ENCODE measurements at regions not wholly inside any gene's neighbourhood (a gene's known extent, or its start where the extent isn't known, plus 50 kb on each side); places are given as distances from the start of the nearest gene placed in this dataset.
"Not testable (repeated sequence)": the region's sequence is repeated elsewhere in the genome, so short reads cannot be mapped to it uniquely, and the experiment has no call there.

DNA sequence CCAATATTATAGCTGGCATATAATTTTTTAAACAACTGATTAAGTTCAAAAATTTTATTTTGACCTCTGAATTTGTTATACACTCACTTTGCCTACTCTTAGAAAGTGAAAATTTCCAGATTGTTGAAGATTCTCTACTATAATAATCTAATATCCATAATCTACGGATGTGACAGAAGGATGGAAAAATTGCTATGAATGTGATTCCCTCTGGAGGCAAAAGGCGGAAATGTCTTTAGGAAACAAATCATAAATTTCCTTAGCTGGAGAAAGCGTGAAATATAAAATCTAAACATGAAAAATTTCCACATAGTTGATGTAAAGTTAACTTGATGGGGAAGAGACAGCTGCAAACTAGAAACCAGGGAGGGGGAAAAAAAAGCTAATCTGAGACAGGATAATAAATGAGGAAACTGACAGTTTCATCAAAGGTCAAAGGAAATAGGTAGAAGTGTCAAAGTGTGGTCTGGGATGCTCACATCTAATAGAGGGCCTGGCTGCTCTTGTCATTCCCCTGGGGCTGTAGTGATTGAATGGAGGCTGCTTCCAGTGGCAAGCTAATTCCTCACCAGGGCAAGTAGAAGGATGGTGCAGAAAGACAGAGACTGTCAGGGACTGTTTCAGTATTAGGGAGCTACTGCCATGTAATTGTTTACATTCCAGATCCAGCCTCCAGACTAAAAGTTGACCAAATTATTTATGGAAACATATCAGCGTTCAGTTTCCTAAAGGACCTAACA is 264.5 kb downstream of the SDHAF3 start:
- DNase-seq = no peak

DNA sequence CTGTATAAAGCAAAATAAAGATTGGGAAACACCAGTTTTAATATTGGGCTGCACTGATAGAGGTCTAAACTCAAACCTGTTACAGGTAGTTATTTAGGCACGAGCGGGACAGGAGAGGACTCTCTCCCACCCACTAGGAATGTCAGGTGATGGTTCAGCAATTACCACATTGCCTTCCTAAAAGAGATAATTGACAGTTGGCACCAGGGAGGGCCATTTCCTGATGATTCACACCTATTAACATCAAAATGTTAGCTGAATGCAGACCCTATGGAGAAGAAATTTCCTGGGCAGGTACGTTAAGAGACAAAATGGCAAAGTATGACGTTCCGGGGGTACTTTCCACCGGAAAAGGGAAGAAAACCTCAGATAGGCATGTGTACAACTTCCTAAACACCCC is 272.6 kb downstream of the SDHAF3 start:
- no peak for DNase-seq

DNA sequence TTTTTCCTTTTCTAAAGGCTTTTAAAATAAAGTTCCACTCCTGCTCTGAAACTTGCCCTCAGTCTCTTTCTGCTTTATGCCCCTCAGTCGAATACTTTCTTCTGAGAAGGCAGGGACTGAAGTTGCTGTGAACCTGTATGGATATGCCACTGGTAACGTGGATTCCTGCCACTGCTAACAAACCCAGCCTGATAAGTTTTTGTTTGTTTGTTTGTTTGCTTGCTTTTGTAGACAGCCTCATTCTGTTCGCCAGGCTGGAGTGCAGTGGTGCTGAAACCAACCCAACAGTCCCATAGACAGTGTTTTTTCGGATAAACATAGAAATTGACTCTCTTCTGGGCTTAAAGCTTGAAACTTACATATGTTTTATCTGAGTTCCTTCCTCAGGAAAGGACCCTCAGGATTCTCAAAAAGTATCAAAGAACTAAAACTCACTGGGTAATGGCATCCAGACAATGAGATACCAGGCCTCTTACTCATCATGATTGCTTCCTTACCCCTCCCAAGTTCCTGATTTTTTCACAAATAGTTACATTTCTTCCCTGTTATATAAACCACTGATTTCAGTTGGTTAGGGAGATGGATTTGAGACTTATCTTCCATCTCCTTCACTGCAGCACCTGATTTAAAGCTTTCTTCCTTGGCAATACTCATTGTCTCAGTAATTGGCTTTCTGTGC is 273.6 kb downstream of the SDHAF3 start:
- DNase-seq = no peak

DNA sequence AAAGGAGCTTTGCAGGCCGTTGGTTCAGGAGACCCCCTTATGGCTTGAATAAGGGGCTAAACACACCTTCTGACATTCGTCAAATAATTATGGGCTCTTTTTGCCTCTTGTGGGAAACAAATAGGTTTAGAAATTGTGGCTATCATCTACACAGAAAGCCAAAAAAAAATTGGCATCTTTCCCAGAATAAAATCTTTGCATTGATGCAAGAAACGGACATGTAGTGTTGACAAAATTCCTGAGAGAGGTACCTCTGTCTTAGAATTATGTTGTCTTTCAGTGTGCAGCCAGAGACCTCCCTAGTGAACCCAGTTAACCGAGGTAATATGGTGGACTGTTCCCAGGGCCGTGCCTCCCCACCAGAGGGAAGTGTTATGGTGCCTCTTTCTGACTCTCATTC is 283.9 kb downstream of the SDHAF3 start:
- no peak for DNase-seq

DNA sequence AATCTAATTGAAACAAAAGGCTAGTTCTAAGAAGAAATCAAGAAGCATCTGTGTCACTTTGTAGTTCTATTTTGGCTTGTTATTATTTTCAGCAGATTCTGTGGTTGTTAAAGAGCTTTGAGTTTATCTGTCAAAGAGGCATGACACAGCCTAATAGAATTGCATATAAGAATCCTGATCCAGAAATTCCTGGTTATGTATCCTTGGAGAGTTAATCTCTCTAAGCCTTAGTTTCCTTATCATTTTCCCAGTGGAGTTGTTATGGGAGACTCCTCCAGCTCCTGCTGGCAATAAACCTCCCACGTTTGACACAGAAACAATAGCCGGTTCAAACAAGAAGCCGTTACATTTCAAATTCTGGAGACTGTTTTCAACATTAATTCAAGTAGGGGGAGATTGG is 288.3 kb downstream of the SDHAF3 start:
- DNase-seq = no peak

DNA sequence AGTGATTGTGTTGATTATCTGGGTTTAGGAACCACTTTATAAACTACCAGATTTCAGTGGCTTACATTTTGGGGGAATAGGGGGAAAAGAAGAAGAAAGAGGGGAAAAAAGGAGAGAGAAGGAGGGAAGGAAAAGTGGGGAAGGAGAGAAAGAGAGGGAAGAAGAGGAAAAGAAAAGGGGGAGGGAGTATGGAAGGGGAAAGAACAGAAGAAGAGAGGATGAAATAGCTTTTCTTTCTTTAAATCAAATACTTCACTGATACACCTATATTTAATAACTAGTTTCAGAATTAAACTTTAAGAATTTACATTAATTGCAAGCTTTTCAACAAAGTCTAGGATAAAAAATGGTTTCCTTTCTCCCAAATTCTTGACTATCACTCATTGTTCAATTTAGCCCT is 289.6 kb downstream of the SDHAF3 start:
- DNase-seq = no peak

DNA sequence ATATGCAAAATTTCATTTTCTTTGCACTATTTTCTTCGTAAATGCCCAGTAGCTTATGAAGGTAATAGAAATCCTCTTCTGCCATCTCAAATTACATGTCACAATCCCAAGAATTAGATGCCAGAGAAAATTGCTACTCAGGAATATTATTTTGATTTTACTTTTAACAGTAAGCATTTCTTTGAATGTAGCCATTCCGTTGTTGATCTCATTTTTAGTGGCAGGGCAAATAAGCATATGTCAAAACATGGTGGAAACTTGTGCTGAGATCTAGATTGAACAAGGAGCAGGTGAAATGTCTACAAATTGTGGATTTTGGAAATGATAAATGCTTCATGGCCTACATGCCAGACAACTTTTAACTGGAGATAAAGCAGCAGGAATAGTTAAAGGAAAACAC is 291.8 kb downstream of the SDHAF3 start:
- no peak for DNase-seq

DNA sequence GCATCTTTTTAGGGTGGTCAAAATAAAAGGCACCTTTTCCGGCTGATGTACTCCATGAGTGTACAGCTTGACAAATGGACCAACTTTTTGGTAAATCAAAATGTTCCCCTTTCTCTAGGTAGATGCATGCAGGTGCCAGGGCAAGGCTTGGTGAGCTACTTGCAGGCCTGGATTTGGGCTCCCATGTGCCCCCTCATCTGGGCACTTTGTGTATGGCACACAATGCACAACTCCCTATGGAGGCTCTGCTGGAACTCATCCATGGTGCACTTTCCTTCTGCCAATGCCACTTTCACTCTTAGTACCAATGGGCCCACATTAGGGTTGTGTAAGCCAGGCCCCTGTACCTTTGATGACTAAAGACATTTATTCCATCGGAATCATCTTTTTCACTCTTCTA is 300.8 kb downstream of the SDHAF3 start:
- DNase-seq = no peak

DNA sequence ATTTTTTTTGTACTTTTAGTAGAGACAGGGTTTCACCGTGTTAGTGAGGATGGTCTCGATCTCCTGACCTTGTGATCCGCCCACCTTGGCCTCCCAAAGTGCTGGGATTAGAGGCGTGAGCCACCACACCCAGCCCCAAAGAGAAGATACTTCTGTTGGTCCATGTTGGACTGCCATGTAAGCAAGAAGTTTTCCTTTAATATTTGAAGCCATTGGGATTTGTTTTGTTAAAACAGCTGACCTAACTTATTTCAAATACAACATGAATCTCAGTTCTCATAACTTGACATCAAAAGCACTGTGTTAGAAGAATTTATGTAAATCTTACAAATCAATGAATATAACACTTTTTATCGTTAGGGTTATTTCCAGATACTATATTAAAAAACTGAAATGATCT is 302.4 kb downstream of the SDHAF3 start:
- DNase-seq = no peak

DNA sequence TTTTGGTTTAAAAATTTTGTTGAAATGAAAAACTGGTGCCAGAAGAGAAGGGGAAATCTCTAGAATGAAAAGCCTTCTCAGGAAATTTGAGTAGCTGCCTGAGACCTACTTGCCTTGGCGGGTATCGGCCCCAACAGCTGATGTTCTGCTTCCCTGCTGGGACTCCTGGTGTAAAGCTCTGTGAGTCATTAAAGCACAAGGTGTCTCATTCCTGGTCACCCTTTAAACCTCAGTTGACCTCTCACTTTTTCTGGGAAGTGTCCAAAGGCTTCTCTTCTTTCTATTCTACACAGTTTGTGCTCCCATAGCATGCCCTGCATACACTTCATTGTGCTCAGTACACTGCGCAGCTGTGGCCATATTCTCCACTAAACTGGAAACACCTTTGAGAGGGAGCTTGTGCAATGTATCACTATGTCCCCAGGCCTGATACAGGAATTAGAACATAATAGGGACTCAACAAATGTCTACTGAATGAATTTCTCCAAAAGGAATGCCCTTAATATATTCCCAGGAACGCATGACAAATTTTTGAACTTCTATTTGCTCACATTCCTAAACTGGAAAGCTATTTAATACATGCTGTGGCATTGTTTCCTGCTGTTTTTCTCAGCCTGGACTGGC is 303.9 kb downstream of the SDHAF3 start:
- no peak for DNase-seq

DNA sequence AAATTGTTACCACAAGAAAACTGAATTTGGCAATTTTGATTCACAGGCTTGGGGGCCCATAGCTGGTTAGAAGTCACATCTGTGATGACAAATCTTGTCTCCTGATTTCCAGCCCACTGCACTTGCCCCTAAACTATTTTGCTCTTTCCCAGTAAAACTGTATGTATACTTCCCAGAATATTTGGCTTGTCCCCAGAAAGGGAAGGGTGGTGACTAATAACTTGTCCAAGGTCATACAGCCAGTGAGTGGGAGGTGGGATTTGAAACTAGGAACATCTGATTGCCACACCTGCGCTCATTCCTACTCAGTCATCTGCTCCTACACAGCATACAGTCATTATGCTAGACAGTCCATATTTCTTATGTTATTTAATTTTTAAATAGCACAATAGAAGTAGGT is 304.5 kb downstream of the SDHAF3 start:
- DNase-seq = no peak

DNA sequence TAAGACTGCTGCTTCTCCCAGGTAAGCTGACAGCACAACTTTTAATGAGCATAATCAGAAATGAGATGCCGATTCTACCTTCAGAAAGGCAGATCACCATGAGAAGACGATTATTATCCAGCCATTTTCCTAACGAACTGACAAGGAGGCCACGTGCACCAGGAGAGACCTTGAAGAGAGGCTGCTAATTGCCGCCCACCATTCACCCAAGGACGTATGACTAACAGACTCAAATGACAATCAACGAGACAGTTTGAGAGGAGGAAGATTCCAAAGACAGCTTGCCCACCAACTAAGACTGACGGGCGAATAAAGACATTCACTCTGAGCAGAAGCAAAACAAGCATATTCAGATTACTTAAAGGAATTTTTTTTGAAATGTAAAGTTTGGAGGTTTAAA is 301.9 kb upstream of the TAC1 start:
- no peak for DNase-seq

DNA sequence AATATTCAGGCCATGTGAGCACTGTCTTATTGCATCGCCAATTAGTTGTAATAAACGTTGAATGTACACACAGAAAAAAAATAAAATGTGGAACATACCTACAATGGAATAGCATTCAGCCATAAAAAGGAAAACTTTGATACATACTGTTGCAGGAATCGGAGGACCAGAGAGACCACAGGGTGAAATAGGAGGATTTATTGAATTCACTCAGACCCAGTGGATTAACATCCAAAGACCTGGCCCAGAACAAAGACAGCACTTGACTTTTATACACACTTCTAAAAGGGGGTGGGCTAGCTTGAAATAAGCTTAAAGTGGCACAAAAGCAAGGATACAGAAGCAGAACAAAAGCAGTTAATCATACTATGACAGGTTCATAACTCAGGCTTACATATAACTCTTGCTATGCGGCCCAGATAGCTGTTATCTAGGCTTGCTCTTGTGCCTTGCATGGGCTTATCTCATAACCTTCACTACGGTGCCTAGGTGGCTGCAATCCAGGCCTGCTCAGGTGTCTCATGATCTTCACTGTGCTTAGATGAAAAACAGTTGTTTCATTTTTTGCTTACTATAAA is 292.2 kb upstream of the TAC1 start:
- DNase-seq = no peak

DNA sequence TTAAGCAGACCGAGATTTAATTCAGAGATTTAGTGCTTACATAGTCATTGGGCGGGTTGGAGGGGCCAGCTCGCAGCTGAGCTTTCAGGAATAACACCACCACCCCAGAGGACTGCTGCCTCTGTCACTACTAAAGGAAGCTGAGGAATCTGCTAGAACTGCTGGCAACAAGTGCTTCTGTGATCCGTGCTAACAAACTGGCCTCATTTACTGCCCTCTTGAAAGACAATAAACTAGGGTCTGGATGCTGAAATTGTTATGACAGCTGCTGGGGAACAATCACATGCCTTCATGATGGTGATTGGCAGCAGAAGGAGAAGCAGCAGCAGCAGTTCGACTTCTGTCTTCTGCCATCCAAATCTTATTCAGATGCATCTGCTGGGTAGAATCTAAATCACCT is 285.5 kb upstream of the TAC1 start:
- no peak for DNase-seq

DNA sequence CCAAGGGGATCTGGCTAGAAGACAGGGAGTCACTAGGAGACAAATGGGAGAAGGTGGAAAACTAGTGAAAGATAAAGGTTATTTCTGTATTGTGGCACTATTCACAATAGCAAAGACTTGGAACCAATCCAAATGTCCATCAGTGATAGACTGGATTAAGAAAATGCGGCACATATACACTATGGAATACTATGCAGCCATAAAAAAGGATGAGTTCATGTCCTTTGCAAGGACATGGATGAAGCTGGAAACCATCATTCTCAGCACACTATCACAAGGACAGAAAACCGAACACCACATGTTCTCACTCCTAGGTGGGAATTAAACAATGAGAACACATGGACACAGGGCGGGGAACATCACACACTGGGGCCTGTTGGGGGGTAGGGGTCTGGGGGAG is 282.4 kb upstream of the TAC1 start:
- DNase-seq = not testable (repeated sequence)

DNA sequence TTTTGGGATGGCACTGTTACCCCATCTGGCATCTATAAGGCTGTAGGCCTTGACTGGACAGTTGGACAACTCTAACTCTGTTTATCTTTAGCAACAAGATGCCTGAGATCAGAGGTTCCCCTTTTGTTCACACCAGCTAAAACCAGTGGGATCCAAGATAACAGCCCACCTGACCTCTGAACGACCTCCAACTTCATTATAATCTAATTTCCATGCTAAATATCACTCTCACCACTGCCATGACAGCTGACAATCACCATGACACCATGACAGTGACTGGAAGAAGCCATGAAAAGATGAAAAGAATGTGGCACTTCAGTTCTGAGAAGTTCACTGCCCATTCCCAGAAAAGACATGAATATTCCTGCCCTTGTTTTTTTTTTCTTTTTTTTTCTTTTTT is 281.4 kb upstream of the TAC1 start:
- DNase-seq = no peak

DNA sequence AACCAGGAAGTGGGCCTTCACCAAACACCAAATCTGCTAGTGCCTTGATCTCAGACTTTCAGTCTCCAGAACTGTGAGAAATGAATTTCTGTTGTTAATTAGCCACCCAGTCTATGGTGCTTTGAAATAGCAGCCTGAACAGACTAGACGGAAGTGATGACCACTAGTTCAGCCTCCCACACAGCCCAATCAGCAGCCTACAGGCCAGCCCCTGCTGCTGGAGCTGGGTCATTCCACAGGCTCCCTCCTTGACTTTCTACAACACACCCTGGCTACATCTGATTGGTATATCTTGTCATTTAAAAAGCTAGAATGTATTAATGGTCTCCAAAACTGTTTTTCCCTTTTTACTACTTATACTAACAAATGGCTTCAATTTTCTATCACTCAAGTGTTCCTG is 277.2 kb upstream of the TAC1 start:
- DNase-seq = no peak

DNA sequence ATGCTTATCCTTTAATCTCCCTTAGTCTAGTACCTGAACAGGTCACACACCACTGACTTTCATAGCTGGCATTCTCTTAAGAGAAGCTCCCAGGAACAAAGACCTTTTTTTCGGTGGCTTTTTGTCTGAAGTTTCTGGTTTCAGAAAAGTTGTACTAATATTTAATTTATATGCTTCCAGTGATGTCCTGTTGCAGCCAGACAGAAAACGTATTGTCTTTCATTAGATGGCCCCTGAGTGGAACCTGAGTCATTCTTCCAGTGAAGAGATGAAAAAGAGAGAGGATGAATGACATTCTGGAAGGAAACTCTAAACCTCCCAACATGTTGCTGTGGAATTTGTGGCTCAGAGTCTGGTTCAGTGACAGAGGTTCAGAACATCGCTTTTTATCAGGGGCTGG is 274.8 kb upstream of the TAC1 start:
- DNase-seq = no peak

DNA sequence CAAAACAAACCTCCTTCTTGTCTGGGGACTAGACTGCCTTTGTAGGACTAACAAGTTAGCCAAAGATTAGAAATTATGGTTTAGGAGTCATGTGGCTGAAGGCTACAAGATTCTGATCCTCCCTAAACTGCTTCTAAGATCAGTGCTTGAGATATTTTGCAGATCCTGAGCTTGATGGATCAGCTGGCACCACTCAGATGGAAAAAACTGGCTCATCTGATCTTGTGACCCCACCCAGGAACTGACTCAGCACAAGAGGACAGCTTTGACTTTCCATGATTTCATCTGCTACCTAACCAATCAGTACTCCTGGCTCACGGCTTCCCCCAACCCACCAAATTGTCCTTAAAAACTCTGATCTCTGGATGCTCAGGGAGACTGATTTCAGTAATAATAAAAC is 271.5 kb upstream of the TAC1 start:
- DNase-seq = no peak

DNA sequence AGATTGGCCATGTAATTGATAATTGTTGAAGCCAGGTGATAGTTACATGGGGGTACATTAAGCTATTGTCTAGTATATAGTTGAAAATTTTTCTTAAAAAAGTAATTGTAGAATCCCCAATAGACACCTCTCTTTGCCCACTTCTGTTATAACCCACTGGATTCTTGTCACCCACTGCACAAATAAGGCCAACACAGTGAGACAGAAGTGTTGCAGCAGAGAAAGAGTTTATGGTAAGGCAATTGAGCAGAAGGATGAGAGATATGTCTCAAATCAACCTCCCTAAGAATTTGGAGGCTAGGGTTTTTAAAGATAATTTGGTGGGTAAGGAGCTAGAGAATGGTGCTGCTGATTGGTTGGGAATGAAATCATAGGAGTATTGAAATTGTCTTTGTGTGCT is 270.3 kb upstream of the TAC1 start:
- DNase-seq = no peak

DNA sequence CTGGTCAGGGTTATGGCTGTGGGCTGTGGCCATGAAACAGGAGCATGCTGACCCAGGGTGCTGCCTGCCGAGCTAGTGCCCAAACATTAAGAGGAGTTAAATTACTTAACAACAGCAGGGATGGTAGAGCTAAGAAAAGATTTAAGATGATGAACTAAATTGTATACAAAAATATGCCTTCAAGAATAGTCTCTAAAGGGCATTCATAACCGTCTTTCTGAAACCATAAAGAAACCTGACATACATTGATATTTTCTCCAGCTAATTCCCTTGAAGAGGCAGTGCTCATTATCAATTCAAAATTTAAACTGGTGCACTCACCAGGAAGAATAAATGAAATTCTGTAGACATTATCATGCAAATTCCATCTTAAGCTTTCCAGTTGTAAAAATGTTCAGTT is 265.8 kb upstream of the TAC1 start:
- no peak for DNase-seq

DNA sequence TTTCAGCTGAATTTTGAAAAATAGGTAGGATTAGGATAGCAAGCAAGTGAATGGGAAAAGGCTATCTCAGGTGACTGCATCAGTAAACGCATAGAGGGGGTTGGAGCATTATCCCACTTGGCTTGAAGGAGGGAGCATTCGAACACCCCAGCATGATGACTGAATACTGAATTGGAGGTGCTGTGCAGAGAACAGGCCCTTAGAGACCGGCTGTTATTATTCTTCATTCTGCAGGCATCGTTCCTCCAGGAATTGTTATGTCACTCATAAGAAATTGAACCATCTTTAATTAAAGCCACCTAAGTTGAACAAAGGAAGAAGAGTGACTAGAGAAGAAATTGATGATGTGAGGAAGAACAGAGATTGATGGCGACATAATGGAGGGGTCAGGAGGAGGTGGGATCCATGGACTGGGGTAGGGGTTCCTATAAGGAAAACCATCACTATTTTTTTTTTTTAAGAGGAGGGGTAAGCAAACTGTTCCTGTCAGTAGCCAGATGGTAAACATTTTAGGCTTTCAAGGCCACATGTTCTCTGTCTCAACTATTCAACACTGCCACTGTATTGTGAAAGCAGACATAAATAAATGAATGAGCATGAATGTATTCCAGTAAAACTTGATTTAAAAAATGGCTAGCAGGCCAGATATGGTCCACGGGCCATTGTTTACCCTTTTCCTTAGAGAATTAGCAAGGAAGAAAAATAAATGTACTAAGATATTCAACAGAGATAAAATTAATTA is 264.7 kb upstream of the TAC1 start:
- DNase-seq = no peak

DNA sequence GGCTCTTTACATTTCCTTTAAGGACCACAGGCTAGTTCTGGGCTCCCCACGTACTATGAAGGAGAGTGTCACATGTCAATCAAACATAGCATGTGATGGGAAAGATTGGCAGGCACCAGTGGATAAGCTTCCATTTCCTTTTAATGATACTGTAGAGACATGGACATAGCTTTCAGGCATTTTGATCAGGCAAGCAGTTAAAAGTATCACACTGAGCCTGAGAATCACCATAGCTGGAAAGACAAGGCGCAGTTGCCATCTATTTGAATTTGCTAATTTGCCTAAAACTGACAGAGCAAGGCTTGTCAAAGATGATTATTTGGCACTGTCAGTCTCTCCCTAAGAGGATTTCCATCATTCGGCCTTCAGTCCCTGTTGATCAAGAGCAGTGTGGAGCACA is 263.4 kb upstream of the TAC1 start:
- no peak for DNase-seq

All from suppressor macrophage (primary cell).